ENCODE measurements at regions not wholly inside any gene's neighbourhood (a gene's known extent, or its start where the extent isn't known, plus 50 kb on each side); places are given as distances from the start of the nearest gene placed in this dataset.

DNA sequence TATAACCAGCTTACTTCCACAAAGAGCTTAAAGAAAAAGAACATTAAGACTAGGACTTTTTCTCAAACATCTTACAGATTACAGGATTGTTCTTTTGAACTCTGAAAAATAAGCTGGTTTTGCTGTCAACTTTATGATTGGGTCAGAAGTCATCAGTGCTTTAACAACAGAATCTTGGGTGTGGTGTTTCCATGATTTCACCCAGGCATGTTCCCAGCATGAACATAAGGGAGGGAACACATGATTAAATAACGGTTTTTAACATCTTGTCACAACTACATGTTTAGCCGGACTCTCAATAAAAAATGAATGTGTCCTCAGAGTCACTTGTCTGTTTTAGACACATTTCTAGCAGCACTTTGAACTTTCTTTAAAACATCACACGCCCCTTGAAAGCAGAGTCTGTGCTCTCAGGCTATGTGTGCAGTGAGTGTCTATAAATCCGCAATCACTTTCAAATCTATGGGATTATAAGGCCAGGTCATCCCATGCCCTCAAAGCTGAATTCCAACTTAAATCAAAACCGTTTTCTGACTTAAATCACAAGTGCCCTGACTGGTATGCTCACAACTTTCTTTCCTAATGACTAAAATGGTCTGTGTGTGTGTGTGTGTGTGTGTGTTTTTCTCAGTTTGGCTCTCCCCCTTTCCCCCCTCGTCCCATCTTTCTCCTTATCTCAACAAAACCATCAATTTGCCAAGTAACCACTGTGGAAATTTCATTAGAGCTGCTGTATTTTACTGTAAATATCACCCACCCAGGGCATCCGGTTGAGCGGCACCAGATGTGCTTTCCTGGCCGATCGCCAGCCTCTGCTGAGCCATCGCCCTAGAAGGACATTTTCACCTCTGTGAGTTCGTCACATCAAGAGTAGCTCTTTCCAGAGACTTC, 216.8 kb upstream of the DTNBP1 start:
- H3K4me3 ChIP-seq (ENCODE audit: low read depth, low read length): no peak overlapping the region
- peak; percentile 68 for DNase-seq (ENCODE audit: low read depth)
- TF ChIP-seq, protein P1, sequence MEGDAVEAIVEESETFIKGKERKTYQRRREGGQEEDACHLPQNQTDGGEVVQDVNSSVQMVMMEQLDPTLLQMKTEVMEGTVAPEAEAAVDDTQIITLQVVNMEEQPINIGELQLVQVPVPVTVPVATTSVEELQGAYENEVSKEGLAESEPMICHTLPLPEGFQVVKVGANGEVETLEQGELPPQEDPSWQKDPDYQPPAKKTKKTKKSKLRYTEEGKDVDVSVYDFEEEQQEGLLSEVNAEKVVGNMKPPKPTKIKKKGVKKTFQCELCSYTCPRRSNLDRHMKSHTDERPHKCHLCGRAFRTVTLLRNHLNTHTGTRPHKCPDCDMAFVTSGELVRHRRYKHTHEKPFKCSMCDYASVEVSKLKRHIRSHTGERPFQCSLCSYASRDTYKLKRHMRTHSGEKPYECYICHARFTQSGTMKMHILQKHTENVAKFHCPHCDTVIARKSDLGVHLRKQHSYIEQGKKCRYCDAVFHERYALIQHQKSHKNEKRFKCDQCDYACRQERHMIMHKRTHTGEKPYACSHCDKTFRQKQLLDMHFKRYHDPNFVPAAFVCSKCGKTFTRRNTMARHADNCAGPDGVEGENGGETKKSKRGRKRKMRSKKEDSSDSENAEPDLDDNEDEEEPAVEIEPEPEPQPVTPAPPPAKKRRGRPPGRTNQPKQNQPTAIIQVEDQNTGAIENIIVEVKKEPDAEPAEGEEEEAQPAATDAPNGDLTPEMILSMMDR (IDR thresholded peaks at IDR 0.05; ENCODE audit: low read depth, low read length, missing control alignments): no peak

DNA sequence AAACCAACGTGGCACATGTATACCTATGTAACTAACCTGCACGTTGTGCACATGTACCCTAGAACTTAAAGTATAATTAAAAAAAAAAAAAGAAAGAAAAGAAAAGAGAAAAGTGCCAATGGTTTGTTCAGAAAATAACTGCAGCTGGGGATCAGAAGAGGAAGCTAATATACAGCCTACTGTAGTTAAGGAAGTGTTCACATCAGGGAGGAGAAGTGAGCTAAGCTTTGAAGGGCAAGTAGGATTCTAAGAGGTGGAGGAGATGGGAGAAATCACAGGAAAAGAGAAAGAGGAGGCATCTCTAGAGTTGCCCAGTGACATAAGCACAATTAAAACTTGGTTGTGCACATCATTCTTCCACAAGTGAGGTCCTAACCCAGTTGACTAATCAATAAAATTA, 214.4 kb upstream of the DTNBP1 start:
- DNase-seq (ENCODE audit: low read depth): no peak
- TF ChIP-seq, protein P1 (IDR thresholded peaks at IDR 0.05; ENCODE audit: low read depth, low read length, missing control alignments): no peak

DNA sequence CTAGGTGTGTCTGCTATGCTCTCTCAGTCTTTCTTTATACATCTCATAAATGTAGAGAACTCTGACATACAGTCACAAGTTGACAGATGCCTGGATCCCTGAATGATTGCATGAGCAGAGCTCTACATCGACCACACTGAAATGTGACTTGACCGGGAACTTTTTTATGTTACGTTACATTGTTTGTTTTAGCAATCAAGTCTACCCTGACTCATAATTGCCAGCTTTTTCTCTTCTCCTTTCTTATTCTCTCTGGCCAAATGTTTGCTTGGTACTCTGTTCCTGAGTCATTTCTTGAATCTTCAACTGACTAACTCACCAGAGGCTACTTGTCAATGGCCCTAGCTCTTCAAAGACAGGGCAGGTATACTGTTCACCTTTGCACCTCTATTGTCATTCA, 213.6 kb upstream of the DTNBP1 start:
- peak; percentile 51 for DNase-seq (ENCODE audit: low read depth)
- no peak overlapping the region for H3K4me3 ChIP-seq (ENCODE audit: low read depth, low read length)
- TF ChIP-seq, protein P1 (IDR thresholded peaks at IDR 0.05; ENCODE audit: low read depth, low read length, missing control alignments): no peak

More for the DNA sequence above, 214.4 kb upstream of the DTNBP1 start:
- H3K4me3 ChIP-seq (ENCODE audit: low read depth, low read length): no peak overlapping the region

DNA sequence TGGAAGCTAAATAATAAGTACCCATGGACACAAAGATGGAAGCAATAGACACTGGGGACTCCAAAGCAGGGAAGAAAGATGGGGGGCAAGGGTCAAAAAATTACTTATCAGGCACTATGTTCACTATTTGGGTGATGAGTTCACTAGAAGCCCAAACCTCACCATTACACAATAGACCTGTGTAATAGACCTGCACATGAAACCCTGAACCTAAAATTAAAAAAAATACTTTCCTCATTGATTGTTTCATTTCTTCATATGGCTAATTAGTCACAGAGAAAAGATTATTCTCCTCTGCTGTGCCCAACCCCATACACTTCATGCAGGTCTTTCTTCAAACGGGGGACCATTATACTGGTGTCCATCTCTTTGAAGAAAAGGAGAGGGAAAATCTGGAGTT, 213.0 kb upstream of the DTNBP1 start:
- TF ChIP-seq, protein P1 (IDR thresholded peaks at IDR 0.05; ENCODE audit: low read depth, low read length, missing control alignments): no peak
- no peak for DNase-seq (ENCODE audit: low read depth)
- no peak overlapping the region for H3K4me3 ChIP-seq (ENCODE audit: low read depth, low read length)

DNA sequence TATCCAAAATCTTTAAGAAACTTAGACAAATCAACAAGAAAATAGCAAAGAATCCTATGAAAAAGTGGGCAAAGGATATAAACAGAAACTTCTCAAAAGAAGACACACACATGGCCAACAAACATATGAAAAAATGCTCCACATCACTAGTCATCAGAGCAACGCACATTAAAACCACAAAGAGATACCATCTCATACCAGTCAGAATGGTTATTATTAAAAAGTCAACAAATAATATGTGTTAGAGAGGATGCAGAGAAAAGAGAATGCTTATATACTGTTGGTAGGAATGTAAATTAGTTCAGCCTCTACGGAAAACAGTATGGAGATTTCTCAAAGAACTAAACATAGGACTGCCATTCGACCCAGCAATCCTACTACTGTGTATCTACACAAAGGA, 212.0 kb upstream of the DTNBP1 start:
- no peak for DNase-seq (ENCODE audit: low read depth)
- TF ChIP-seq, protein P1 (IDR thresholded peaks at IDR 0.05; ENCODE audit: low read depth, low read length, missing control alignments): no peak
- no peak overlapping the region for H3K4me3 ChIP-seq (ENCODE audit: low read depth, low read length)

DNA sequence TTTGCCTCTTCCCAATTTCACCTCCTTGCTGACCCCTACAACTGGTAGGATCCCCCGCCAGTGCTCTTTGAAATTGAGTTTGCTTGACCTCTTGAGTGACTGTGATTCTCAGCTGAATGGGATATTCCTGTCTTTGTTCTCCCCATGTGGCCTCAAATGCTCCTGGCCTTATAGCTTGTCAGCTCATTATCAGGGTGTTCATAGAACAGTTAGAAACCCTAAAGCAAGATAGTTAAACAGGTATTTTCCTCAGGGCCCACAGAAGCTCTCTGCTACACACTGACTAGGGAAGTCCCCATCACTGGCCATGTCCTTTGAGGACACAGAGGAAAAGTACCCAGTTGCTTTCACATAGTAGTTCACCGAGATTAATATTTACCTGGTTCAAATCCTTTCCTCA, 211.5 kb upstream of the DTNBP1 start:
- TF ChIP-seq, protein P1 (IDR thresholded peaks at IDR 0.05; ENCODE audit: low read depth, low read length, missing control alignments): no peak
- no peak overlapping the region for H3K4me3 ChIP-seq (ENCODE audit: low read depth, low read length)
- DNase-seq (ENCODE audit: low read depth): no peak

Measured in GM12864 (cell line).